Activated CD8-positive, alpha-beta memory T cell treated with anti-CD3 and anti-CD28 coated beads for 4 hours (primary cell): ENCODE measurements at regions not wholly inside any gene's neighbourhood (a gene's known extent, or its start where the extent isn't known, plus 50 kb on each side); places are given as distances from the start of the nearest gene placed in this dataset.

ENCODE experiments used
- DNase-seq, 2 donors: peaks; one replicate each; pipeline ENCODE4 v3.0.0-alpha.2; 2020; ENCODE audit warnings: low read depth in 2 of 2

DNA sequence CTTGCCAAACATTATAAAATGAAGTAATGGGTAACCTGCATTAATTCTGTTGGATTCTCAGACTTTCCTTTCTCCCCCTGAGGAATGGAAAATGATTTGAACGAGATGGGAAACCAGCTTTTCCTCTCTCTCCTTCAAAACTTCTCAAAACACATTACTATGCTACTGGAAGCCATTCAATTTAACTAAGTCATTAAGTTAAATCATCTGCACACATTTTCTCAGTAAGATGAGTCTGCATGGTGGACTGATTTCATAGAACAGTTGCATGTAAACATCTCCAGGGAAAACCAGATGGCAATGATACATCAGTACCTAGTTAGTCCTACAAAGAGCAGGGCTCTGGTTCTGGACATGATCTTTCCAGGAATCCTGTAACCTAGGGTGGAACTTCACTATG, 59.9 kb downstream of the BMP4 start:
- no peak for DNase-seq

DNA sequence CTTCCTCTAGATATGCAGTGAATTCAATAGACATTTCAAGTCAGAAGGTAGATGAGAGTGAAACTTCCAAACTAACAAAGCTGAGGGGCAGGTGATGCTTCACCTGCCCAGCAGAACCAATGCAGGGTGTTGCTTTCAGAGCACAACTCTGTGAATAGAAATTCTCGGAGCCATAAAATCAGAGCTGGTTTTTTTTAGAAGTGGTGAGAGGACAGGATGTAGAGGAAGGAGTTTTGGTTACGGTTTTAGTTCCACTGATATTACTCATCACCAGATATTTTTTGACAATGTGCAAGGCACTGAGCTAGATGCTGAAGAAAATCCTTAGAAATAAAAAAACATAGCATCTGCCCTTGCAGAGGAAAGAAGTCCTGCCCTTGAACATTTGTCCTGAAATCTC, 62.2 kb downstream of the BMP4 start:
- DNase-seq, result no peak

DNA sequence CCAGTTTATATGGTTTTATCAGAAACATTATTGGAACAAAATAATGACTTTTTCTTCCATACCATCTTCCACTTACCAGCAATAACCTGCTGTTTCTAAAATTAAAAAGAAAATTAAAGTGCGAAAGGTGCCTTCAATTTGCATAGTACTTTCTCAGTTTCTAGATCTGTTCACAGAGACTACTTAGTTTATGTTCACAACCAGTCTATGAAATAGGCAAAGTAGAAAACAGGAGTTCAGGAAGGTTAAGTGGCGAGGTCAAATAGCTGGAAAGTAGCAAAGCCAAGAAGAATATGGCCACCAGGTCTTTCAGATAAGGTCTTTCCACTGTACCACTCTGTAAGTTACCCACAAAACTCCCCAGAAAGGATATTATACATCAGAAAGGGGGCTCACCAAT, 63.3 kb downstream of the BMP4 start:
- no peak for DNase-seq

DNA sequence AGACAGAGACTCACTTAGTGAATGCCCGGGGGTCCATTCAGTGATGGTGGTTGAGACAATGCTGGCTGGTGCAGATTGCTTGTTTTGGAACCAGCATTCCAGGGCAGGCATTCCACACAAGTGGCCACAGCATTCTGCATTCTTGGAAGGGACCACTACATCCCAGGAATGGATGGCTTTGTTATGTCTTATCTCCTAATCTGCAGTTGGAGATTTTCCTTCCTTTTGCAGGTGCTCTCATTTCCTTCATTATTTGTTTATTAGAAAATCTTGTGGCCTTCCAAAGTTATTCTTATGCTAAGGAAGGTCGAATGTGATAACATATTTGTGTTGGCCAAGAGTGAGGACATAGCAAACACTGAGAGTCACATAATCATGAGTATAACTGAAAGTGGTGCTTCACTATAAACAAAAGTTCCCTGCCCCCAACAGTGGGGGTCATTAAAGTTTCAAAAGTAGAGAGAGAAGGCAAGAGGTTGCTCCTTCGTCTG, 66.0 kb downstream of the BMP4 start:
- no peak for DNase-seq

DNA sequence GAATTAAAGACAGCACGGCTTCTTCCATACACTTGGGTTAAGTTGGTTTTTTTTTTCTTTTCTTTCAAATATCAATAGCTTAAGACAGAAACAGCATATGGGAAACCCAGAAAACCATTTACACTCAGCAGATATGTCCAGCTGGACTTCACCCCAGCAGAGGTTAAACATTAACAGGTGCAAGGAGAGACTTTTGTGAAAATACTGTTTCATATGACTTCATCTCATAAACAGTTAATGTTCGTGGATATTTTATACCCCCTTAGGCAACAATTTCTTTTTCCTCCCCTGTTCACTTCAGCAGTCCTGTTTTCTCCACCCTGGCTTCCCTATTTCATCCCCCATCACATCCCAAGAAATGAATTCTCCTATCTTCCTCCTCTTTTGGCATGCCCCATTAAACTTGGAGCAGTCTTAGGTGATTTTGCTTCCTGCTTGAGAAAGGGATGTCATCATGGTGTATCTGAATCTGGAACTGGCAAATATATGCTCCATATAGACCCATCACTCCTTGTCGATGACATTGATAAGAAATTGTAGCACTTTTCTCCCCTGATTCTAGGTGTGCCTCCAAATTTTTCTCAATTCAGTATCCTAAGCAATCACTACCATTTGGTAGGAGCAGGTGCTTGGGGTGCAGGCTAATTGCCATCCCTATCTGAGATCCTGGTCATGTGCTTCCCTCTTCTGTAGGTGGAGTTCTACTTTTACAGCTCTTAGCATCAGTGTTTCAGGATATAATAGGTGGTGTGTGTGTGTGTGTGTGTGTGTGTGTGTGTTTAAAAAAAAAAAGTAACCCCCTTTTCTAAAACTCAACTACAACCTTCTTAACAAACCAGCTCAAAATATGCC, 67.9 kb downstream of the BMP4 start:
- DNase-seq, result no peak

DNA sequence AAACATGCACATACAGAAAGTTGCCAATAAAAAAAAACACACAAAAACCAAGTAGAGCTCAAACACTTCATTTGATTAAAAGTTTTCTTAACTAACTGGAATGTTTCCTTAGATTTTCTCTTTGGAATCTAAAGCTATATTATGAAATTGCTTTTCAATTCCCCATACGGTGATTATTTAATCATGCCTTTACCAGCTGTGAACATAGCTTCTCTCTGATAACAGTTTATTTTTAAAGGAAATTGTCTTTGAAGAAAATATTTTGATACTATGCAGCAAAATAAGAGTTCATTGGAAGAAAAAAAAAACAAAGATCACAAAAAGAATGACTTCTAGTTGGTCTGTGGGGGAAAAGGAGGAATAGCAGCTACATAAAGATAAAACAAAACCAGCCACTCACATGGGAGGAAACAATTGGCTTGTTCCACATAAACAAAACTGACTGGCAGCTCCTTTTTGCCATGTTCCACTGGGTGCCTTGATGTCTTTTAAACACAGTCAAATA, 71.4 kb downstream of the BMP4 start:
- no peak for DNase-seq

DNA sequence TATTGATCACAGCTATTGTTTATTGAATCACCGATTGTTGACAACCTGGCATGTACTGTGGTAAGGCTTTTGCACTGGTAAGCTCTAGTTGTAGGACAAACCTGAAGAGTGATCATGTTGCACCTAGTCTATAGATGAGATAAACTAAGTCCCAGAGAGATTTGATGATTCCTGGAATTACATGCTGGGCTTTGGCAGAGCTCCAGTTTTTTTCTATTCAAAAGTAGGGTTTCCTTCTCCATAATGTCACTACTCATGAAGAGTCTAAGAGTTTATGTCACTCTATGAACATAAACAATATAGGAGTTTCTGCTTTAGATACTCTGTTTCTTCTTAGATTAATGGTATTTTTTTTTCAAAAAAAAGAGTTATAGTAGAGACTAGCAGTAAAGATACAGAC, 72.0 kb downstream of the BMP4 start:
- DNase-seq, result no peak

DNA sequence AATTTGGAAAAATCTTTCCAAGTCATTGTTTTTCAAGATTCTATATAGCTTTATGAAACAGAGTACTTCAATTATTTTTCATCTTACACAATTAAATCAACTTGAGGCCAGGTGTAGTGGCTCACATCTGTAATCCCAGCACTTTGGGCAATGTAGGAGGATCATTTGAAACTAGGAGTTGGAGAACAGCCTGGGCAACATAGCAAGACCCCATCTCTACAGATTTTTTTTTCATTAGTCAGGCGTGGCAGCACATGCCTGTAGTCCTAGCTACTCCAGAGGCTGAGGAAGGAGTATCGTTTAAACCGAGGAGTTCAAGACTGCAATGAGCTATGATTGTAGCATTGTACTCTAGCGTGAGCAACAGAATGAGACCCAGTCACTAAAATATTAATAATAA, 72.9 kb downstream of the BMP4 start:
- no peak for DNase-seq

DNA sequence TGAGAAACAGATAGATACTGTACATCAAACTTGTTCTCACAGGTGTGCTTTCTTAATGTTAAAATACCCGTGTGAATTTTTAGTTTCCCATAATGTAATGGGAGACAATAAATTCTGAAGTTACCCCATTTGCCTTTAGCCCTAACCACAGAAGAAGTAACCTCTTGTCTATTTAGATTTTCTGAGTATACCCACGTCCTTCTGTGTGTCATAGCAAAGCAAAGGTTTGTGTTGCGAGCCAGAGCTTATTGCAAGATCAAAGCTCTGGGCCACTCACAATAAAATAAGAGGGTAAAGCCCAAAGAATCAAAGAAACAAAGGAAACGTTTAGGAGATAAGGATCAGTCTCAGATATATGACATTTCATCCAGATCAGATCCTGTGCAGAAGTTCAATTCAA, 73.9 kb downstream of the BMP4 start:
- no peak for DNase-seq

DNA sequence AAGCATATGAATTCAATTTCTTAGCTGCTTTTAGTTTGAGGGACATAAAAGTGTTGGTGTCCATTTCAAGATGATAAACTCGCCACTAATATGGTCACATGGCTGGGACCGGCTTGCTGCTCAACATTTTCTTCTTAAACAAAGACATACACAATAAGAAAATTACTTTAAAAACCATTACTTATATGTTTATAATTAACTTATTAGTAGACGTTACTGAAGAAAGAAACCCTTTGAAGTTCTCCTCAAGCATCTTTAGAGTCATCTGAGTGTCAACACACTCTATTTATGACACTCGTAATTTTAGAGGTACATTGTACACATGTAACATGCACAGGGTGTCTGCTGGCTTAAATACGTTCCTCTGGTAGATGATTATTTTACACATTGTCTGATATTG, 74.7 kb downstream of the BMP4 start:
- DNase-seq, result no peak

DNA sequence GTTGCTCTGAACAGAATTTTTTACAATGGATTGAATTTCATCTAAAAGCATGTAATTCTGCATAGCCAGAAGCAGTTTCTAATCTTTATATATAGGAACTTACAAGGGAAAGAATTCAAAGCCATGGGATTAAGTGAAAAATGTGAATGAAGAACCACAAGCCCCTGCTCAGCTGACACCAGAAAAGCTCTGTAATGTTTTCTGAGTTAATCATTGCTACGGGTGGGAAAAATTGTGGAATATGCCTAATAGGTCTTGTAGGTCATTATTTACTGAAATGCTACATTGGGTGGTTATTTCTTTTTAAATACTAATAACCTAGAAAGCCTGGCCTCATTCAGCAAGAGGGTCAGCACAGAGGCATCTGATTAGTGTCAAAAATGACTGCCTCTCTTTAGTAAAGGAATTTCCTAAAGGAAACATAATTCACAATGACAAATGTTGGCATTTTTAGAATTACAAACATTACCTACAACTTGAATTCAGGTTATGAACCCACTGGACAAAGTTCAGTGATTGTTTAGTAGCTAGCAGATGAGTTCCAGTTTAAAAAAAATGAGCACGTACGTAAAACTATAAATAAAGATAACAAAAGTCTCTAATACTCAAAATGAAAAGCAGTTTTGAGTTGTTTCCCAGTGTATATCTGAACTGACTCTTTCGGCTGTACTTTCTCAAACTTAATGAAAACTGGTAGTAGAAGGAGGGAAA, 75.3 kb downstream of the BMP4 start:
- no peak for DNase-seq

DNA sequence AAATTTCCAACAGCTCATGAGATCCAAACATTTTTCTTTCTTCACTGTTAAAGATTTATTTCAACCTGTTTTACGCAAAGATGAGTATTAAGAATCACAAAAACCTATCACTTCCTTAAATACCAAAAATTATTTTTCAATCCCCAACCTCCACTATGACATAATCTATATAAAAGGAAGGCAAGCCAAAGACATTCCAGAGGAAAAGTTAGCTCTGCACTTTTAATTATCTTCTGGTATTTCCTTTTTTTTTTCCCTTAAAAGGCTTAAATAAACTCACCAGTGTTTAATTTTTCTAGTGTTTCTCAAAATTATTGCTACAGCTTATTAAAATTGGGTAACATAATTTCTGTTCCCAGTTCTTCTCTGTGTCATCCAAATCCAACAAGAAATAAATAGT, 75.9 kb downstream of the BMP4 start:
- DNase-seq, result no peak

DNA sequence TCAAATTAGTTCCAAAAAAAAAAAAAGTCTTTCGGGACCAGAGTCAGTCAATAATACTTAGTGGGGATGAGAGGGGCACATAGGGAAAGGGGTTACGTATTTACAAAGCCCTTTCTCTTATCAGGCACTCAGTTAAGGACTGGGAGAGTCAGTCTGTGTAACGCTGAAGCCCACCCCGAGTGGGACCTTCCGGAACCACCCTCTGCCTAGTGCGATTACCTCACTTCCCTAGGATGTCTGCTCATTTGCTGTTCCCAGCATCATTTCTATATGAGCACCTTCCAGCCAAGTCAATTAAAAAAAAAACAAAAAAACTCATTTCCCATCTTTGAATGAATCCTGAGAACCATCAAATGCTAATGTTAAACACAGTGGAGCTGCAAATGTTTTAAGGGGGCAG, 76.9 kb downstream of the BMP4 start:
- no peak for DNase-seq

DNA sequence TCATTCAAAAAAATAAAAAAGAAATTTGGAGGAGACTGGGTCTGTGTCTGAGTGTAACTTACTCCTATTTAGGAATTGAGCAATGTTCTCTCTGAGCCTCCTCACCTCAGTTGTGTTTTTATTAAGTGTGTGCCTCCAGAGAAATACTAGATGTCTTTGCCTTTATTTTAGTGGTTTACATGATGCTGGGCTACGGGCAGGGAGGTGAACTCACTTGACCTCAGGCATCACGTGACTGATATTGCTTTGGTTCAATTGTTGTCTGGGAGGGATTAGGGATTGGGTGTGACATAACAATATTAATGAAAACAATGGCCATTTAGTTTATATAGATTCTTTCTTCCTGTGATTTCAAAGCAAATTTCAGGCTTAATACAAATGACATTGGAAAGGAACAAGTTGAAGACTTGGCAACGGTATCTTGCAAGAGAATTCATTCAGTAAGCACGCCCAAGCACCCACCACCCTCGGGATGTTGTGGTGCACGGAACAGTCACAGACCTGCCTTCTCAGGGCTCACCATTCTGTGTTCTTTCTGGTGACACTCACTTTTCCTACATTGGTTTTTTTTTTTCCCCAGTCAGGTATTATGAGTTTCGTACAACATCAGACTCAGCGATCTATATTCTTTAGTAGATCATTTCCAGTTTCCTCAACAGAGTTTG, 77.5 kb downstream of the BMP4 start:
- DNase-seq, result no peak

DNA sequence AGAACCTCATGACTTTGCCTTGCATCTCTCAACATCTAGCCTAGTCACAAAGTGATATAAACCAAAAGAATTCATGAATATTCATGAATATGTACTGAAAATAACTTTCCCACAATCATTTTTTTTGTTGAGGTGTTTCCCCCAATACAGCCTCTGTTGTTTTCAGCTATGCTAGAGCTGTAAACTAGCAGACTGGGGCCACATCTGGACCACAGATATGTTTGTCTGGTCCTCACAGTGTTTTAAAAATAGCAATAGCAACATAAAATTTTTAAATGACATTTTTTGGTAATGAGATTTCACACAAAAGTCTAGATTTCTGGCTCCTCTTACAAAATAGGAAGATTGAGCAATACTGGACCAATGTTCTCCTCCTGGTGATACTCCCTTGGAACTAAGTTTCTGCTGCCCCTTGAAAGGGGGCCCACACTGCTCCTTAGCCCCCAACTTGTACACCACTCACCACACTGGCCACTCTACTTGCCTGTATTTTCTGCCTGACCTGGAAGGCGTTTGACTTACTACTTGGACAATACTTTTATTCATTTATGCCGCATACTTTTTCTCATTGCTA, 81.2 kb downstream of the BMP4 start:
- no peak for DNase-seq

DNA sequence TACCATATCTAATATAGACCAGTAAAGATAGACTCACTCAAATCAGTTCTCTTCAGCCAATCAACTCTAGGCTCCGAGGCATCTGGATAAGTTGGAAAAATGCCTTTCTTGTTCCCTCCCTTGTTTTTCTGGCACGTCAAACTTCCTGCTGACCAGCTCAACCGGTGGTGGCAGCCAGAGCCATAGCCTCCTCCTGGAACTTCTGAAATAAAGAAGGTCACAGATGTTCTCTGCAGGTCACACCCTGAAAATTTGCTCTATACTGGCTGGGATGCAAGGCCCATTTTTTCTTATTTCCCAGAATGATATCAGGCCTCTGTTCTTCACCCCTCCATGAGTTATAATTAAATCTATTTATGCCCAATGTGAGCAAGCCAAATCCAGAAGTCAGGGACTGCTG, 81.9 kb downstream of the BMP4 start:
- DNase-seq, result no peak

DNA sequence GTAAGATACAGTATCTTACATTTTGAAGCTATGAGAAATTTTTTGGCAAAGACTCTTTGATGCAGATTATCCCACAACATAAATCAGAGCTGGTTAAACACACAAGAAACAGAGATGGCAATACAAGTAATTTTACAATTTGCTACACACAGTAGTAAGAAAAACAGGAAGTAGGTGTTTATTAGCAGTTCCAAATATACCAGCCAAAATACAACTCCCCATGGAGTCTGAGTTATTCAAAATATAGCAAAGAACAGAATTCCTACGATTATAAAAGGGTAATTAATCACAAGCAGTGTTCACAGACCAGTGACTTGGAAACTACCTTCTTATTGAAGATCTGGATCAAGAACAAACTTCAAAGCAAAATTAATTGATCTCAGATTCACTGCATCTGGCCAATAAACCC, 83.9 kb downstream of the BMP4 start:
- DNase-seq, result no peak

DNA sequence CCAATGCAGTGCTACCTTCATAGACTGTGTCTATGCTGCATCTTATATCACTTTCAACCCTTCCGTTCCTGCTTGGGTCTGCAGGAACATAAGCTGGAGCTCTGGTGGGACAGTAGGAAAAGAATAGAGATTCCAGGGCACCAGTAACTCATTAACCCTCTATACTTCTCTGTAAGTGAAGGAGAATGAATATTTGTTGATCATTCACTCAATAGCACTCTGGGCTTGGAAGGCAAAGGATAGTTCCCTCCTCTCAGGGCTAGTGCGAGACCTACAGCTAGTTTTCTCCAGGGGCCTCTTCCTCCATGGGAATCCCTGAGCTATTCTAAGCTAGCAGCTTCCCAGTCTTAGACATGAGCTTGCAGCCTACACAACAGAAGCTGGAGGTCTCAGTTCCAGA, 84.7 kb downstream of the BMP4 start:
- DNase-seq, result no peak

DNA sequence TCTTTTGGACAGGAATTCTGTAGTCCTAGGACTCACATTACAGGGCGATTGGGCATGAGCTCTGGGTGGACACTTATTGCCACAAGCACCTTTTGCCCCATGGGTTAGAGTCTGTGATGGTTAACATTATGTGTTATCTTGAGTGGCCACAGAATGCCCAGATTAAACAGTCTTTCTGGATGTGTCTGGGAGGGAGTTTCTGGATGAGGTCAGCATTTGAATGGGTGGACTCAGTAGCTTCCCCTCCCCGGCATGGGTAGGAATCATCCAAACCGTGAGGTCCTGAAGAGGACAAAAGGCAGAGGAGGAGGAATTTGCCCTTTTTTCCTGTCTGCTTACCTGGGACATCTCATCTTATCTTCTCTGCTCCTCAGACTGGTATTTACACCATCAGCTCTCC, 85.6 kb downstream of the BMP4 start:
- DNase-seq, result no peak

DNA sequence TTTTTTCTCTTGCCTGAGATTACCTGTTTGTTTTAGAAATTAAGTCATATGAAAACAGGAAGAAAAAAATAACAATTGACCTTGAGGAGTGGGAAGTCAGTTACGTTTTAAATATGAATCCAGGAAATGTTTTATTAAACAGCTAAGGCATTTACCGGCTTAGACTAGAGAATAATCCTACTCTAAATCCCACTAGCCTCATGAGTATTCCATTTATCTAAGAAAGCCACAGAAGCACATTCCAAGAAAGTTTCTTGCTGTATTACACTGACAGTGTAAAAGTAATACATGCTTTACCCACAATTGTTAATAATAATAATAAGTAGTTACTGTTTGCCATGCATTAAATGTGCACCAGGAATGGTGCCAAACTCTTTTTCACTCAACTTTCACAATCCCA, 90.9 kb downstream of the BMP4 start:
- DNase-seq, result no peak

DNA sequence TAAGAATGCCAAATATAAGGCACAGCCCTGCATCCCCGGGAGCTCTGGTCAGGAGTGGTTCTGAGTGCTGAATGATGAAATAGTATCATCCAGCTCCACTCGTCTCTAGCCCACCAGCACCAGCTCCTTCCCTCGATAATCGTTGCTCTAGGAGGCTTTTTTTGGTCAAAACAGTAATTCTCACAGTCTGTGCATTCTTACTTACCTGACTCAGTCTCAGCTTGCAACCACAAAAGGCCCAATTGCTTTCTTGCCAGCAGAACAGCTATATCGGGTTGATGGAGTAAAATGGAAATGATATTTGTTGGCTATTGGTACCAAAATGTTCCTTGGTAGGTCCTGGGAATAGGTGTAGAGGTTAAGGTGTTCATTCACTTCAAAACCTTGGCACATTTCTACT, 94.8 kb downstream of the BMP4 start:
- DNase-seq, result no peak

DNA sequence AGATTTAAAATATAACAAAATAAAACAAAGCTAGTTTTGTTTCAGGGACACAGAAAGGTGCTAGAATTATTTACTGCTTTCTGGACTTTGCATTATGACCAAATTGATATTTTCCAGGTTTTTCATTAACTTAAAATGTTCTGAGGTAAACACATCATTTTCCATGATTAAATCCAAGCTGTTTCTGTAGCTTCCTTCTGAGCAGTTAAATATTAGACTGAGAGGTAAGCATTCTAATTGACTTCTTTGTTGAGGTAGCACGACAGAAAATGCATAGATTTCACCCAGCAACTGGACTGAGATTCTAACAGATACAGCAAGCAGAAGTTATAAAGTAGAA, 98.3 kb downstream of the BMP4 start:
- no peak for DNase-seq
